CD14-positive monocyte (primary cell): ENCODE measurements at regions not wholly inside any gene's neighbourhood (a gene's known extent, or its start where the extent isn't known, plus 50 kb on each side); places are given as distances from the start of the nearest gene placed in this dataset.
"Not testable (repeated sequence)": the region's sequence is repeated elsewhere in the genome, so short reads cannot be mapped to it uniquely, and the experiment has no call there.

ENCODE experiments used
- DNase-seq, 3 donors: peaks; one replicate each; pipeline ENCODE4 v3.0.0-alpha.2; 2011 to 2022
- H2AFZ ChIP-seq: 2 replicates; pipeline ENCODE4 v1.6.0; 2012; ENCODE audit warnings: mild to moderate bottlenecking, low read depth, low read length, inconsistent platforms; ENCODE audit not compliant: insufficient read depth, poor library complexity, severe bottlenecking
- H3K27ac ChIP-seq, 2 donors: 1 replicate in 1 of 2; 2 replicates in 1 of 2; pipeline ENCODE4 v1.5.1; 2012 to 2013; ENCODE audit warnings: low read length in 2 of 2, control low read depth in 1 of 2, inconsistent platforms in 1 of 2, low read depth in 1 of 2, mild to moderate bottlenecking in 1 of 2
- H3K27me3 ChIP-seq, 2 donors: one replicate each; pipeline versions ENCODE4 v1.6.0 to v1.6.1; 2011 to 2013; ENCODE audit warnings: low read length in 2 of 2; ENCODE audit not compliant: control insufficient read depth in 2 of 2, insufficient read depth in 2 of 2
- H3K36me3 ChIP-seq, 2 donors: replicated peaks in 1 of 2; 1 replicate in 1 of 2; 2 replicates in 1 of 2; pipeline versions ENCODE4 v1.5.1 to v1.6.1; 2012 to 2013; ENCODE audit warnings: low read length in 2 of 2, control low read depth in 1 of 2, inconsistent platforms in 1 of 2, mild to moderate bottlenecking in 1 of 2; ENCODE audit not compliant: insufficient read depth in 2 of 2, control insufficient read depth in 1 of 2
- H3K4me1 ChIP-seq, 2 donors: 1 replicate in 1 of 2; 2 replicates in 1 of 2; pipeline versions ENCODE4 v1.5.1 to v1.6.1; 2012 to 2013; ENCODE audit warnings: low read length in 2 of 2, control low read depth in 1 of 2, inconsistent platforms in 1 of 2, mild to moderate bottlenecking in 1 of 2, moderate library complexity in 1 of 2; ENCODE audit not compliant: insufficient read depth in 2 of 2, control insufficient read depth in 1 of 2
- H3K4me2 ChIP-seq: replicated peaks from 2 replicates; pipeline ENCODE3; 2012; ENCODE audit warnings: low read length, moderate library complexity, mild to moderate bottlenecking; ENCODE audit not compliant: poor library complexity, severe bottlenecking; ENCODE audit errors: extremely low read depth
- H3K4me3 ChIP-seq, 3 experiments: fragments of 200-600 bp in 1 of 3; sonication (generic) in 1 of 3; replicated peaks in 1 of 3; 1 replicate in 2 of 3; 2 replicates in 1 of 3; pipeline ENCODE4 v1.5.1; 2011 to 2013; ENCODE audit warnings: low read length in 3 of 3, mild to moderate bottlenecking in 3 of 3, control low read depth in 2 of 3, low read depth in 2 of 3, inconsistent platforms in 1 of 3, moderate library complexity in 1 of 3
- H3K79me2 ChIP-seq: 2 replicates; pipeline ENCODE4 v1.6.0; 2012; ENCODE audit warnings: mild to moderate bottlenecking, control low read depth, inconsistent platforms, low read length, moderate library complexity; ENCODE audit not compliant: insufficient read depth
- H3K9ac ChIP-seq: 2 replicates; pipeline ENCODE4 v1.6.0; 2017; ENCODE audit warnings: low read length, mild to moderate bottlenecking; ENCODE audit not compliant: insufficient read depth, poor library complexity, severe bottlenecking
- H3K9me3 ChIP-seq, 2 donors: replicated peaks in 1 of 2; 1 replicate in 1 of 2; 2 replicates in 1 of 2; pipeline versions ENCODE4 v1.5.1 to v1.6.1; 2012 to 2013; ENCODE audit warnings: low read length in 2 of 2, control low read depth in 1 of 2; ENCODE audit not compliant: control insufficient read depth in 1 of 2, insufficient read depth in 1 of 2
- H4K20me1 ChIP-seq: 2 replicates; pipeline ENCODE4 v1.6.0; 2012; ENCODE audit warnings: mild to moderate bottlenecking, low read length, control low read depth, moderate library complexity; ENCODE audit not compliant: insufficient read depth
- H3K27ac Mint-ChIP-seq, 7 donors: one replicate each; pipeline ENCODE4 v1.8.0; 2020; ENCODE audit warnings: mild to moderate bottlenecking in 7 of 7, mixed read lengths in 7 of 7, moderate library complexity in 6 of 7, inconsistent platforms in 2 of 7
- H3K27me3 Mint-ChIP-seq, 3 donors: one replicate each; pipeline ENCODE4 v1.8.0; 2021 to 2022; ENCODE audit warnings: low read depth in 3 of 3, mild to moderate bottlenecking in 3 of 3, mixed read lengths in 3 of 3, moderate library complexity in 3 of 3, inconsistent platforms in 1 of 3
- H3K36me3 Mint-ChIP-seq, 2 donors: one replicate each; pipeline ENCODE4 v1.8.0; 2020; ENCODE audit warnings: mixed read lengths in 2 of 2, inconsistent platforms in 1 of 2, mild to moderate bottlenecking in 1 of 2
- H3K4me1 Mint-ChIP-seq: one replicate; pipeline ENCODE4 v1.8.0; 2020; ENCODE audit warnings: mild to moderate bottlenecking, mixed read lengths
- H3K4me3 Mint-ChIP-seq, 2 donors: one replicate each; pipeline ENCODE4 v1.8.0; 2020; ENCODE audit warnings: mild to moderate bottlenecking in 2 of 2, mixed read lengths in 2 of 2, moderate library complexity in 1 of 2
- H3K9me3 Mint-ChIP-seq, 7 donors: one replicate each; pipeline ENCODE4 v1.8.0; 2020 to 2022; ENCODE audit warnings: mixed read lengths in 7 of 7, mild to moderate bottlenecking in 6 of 7, moderate library complexity in 6 of 7, inconsistent platforms in 2 of 7
- CTCF ChIP-seq: fragments of 200-600 bp; IDR thresholded peaks from one replicate; pipeline ENCODE4 v1.8.0; 2022; ENCODE audit warnings: antibody characterized with exemption, mild to moderate bottlenecking
- WGBS: methylation state at CpG from one replicate; pipeline ENCODE4 v1.1.5; 2013; ENCODE audit warnings: missing lambda C conversion rate; ENCODE audit not compliant: insufficient coverage; 5-methylcytosine and 5-hydroxymethylcytosine counted together
- intact Hi-C, 2 donors: fragments of 100-400 bp; cut with micrococcal nuclease; formaldehyde crosslinking; loops; one replicate each; pipeline versions ENCODE4 v1.15.0 to v1.15.1; 2023

GRCh38 chr11:87712802-87713202 lies 462.4 kb downstream of the RAB38 start:
- Mint-ChIP-seq H3K4me1 (no peaks in the 10 kb centered on the region), H3K36me3 (no peaks in the 10 kb centered on the region)
- intact Hi-C loops, result no loop called here

GRCh38 chr11:87712391-87712790 lies 462.9 kb downstream of the RAB38 start:
- Histone ChIP-seq H3K9me3 (peaks cover 0 to 5% of the 10 kb centered on the region in 2 donors), H3K4me2 (no peak overlapping the region), H4K20me1 (no peaks in the 10 kb centered on the region), H3K4me1 (no peaks in the 10 kb centered on the region), H2AFZ (no peak overlapping the region), H3K79me2 (no peaks in the 10 kb centered on the region), H3K9ac (no peak overlapping the region), H3K36me3 (no peaks in the 10 kb centered on the region), H3K27me3 (no peaks in the 10 kb centered on the region), H3K4me3 (no peak overlapping the region), H3K27ac (no peak overlapping the region)
- 80% methylated on average over 1 of the region's 3 CpGs for WGBS
- peaks cover 0 to 5% (median 2%) of the 10 kb centered on the region in 7 donors for H3K9me3 Mint-ChIP-seq
- H3K36me3 Mint-ChIP-seq, result no peaks in the 10 kb centered on the region
- H3K27ac Mint-ChIP-seq, result no peak overlapping the region
- no peak for DNase-seq
- no peaks in the 10 kb centered on the region for H3K4me1 Mint-ChIP-seq
- no peak overlapping the region for H3K4me3 Mint-ChIP-seq
- intact Hi-C loops, result no loop called here
- no peak for TF ChIP-seq CTCF
- H3K27me3 Mint-ChIP-seq, result no peaks in the 10 kb centered on the region

More at GRCh38 chr11:87712802-87713202, 462.4 kb downstream of the RAB38 start:
- Histone ChIP-seq H4K20me1 (no peaks in the 10 kb centered on the region), H3K4me1 (no peaks in the 10 kb centered on the region), H3K27ac (no peak overlapping the region), H3K9ac (no peak overlapping the region), H3K4me2 (no peak overlapping the region), H3K9me3 (peaks cover 0 to 5% of the 10 kb centered on the region in 2 donors), H3K4me3 (no peak overlapping the region), H3K27me3 (no peaks in the 10 kb centered on the region), H3K36me3 (no peaks in the 10 kb centered on the region), H2AFZ (no peak overlapping the region), H3K79me2 (no peaks in the 10 kb centered on the region)
- Mint-ChIP-seq H3K27me3 (no peaks in the 10 kb centered on the region), H3K9me3 (peaks cover 0 to 5% (median 2%) of the 10 kb centered on the region in 7 donors), H3K27ac (no peak overlapping the region), H3K4me3 (no peak overlapping the region)
- no peak for DNase-seq
- TF ChIP-seq CTCF, result no peak
- 50% methylated on average over 1 of the region's 3 CpGs for WGBS

GRCh38 chr11:87703589-87703988 lies 471.7 kb downstream of the RAB38 start:
- H3K27ac Mint-ChIP-seq, H3K4me2 ChIP-seq, H3K4me3 Mint-ChIP-seq, H4K20me1 ChIP-seq, H3K4me1 ChIP-seq, H3K27me3 ChIP-seq, H3K4me3 ChIP-seq, H3K36me3 Mint-ChIP-seq, H3K9ac ChIP-seq, H3K27me3 Mint-ChIP-seq, H3K9me3 ChIP-seq, intact Hi-C loops, H2AFZ ChIP-seq, DNase-seq, H3K4me1 Mint-ChIP-seq, H3K79me2 ChIP-seq, H3K36me3 ChIP-seq, H3K27ac ChIP-seq: not testable (repeated sequence)
- 80% methylated on average over 11 of the region's 12 CpGs for WGBS
- peaks cover 6 to 19% (median 9%) of the 10 kb centered on the region in 7 donors for H3K9me3 Mint-ChIP-seq
